K562 (cell line): ENCODE measurements at regions not wholly inside any gene's neighbourhood (a gene's known extent, or its start where the extent isn't known, plus 50 kb on each side); places are given as distances from the start of the nearest gene placed in this dataset.

ENCODE experiments used
- ATAC-seq: fragments of 200-7000 bp; cut with Tn5 transposase; 3 replicates; pipeline ENCODE4 v1.9.1; 2020; ENCODE audit warnings: moderate library complexity
- BruUV-seq: library from RNA; stranded (reverse); fragments of 400-500 nt; replicated peaks from 2 replicates; lab custom pipeline; 2021; lab: Mats Ljungman, UMichigan
- CTCF ChIA-PET: fragments of 300-600 bp; formaldehyde crosslinking; extraction: SDS; loops from one replicate; lab custom pipeline; 2021; ENCODE audit warnings: low intra/inter-chr PET ratio; lab: Yijun Ruan, JAX
- POLR2A ChIA-PET: fragments of 300-600, 350-650 bp; sonication (Branson Sonifier 250); formaldehyde crosslinking; extraction: SDS; loops from one replicate; lab custom pipeline; 2021; ENCODE audit warnings: antibody characterized with exemption, inconsistent platforms; lab: Yijun Ruan, JAX
- DNase-seq, 4 experiments: peaks; one replicate each; pipeline versions ENCODE4 v3.0.0 to v3.0.0-alpha.2; 2011 to 2018; ENCODE audit warnings: low spot score in 3 of 4, mixed read lengths in 3 of 4; ENCODE audit errors: extremely low read depth in 1 of 4
- FAIRE-seq: peaks from 2 replicates; lab custom pipeline; 2011; peaks lifted over from hg19 to GRCh38; lab: Jason Lieb, UNC
- H2AFZ ChIP-seq: 2 replicates; pipeline ENCODE4 v1.6.0; 2011; ENCODE audit warnings: low read depth, low read length, control low read depth, inconsistent platforms
- H3K27ac ChIP-seq: fragments of 200-600 bp; 3 replicates; pipeline ENCODE4 v1.8.0; 2011; ENCODE audit warnings: low read depth, mild to moderate bottlenecking, control low read depth, inconsistent platforms, low read length, moderate library complexity, mixed read lengths; ENCODE audit errors: extremely low read depth
- H3K27me3 ChIP-seq, 2 experiments: fragments of 300-600 bp in 1 of 2; 2 replicates in 1 of 2; 3 replicates in 1 of 2; pipeline versions ENCODE4 v1.6.0 to v1.8.0; 2011; ENCODE audit warnings: inconsistent platforms in 2 of 2, low read length in 2 of 2, mild to moderate bottlenecking in 1 of 2, mixed read lengths in 1 of 2, moderate library complexity in 1 of 2; ENCODE audit not compliant: control insufficient read depth in 2 of 2, insufficient read depth in 2 of 2
- H3K36me3 ChIP-seq: fragments of 300-600 bp; 3 replicates; pipeline ENCODE4 v1.8.0; 2011; ENCODE audit warnings: mild to moderate bottlenecking, low read length, inconsistent platforms; ENCODE audit not compliant: control insufficient read depth, insufficient read depth
- H3K4me1 ChIP-seq, 2 experiments: fragments of 200-600 bp in 1 of 2; replicated peaks in 1 of 2; 2 replicates in 1 of 2; 3 replicates in 1 of 2; pipeline versions ENCODE4 v1.5.1 to v1.8.0; 2011; ENCODE audit warnings: inconsistent platforms in 2 of 2, low read length in 2 of 2, mild to moderate bottlenecking in 1 of 2, mixed read lengths in 1 of 2, moderate library complexity in 1 of 2; ENCODE audit not compliant: control insufficient read depth in 2 of 2, insufficient read depth in 2 of 2
- H3K4me2 ChIP-seq: 2 replicates; pipeline ENCODE4 v1.6.1; 2011; ENCODE audit warnings: low read length, control low read depth, inconsistent platforms, mixed read lengths; ENCODE audit not compliant: insufficient read depth
- H3K4me3 ChIP-seq: fragments of 200-600 bp; sonication (generic), shearing (Covaris generic); 2 replicates; pipeline ENCODE4 v1.5.1; 2016; ENCODE audit warnings: control low read depth, inconsistent platforms
- H3K79me2 ChIP-seq: fragments of 200-600 bp; 3 replicates; pipeline ENCODE4 v1.8.0; 2011; ENCODE audit warnings: low read length, inconsistent platforms; ENCODE audit not compliant: control insufficient read depth, insufficient read depth
- H3K9ac ChIP-seq, 2 experiments: 2 replicates each; pipeline versions ENCODE4 v1.6.0 to v1.6.1; 2011; ENCODE audit warnings: low read depth in 2 of 2, low read length in 2 of 2, control low read depth in 1 of 2, inconsistent platforms in 1 of 2, mild to moderate bottlenecking in 1 of 2, mixed read lengths in 1 of 2; ENCODE audit not compliant: insufficient read depth in 1 of 2
- H3K9me1 ChIP-seq: one replicate; pipeline ENCODE4 v1.6.0; 2011; ENCODE audit warnings: inconsistent platforms, mild to moderate bottlenecking, low read length, moderate library complexity; ENCODE audit not compliant: control insufficient read depth, insufficient read depth
- H3K9me3 ChIP-seq: replicated peaks from 2 replicates; pipeline ENCODE4 v1.5.1; 2011; ENCODE audit warnings: low read depth, low read length, inconsistent platforms; ENCODE audit not compliant: control insufficient read depth, insufficient read depth
- H4K20me1 ChIP-seq: replicated peaks from 2 replicates; pipeline ENCODE4 v1.6.1; 2011; ENCODE audit warnings: low read length, inconsistent platforms, mixed read lengths; ENCODE audit not compliant: control insufficient read depth, insufficient read depth
- FOXJ2 ChIP-seq: fragments of 200-800 bp; sonication (Bioruptor generic); IDR thresholded peaks from 2 replicates; pipeline ENCODE4 v1.6.1; 2016; ENCODE audit warnings: missing genetic modification characterization, missing compliant biosample characterization
- RAD21 ChIP-seq, 2 experiments: fragments of 250-450 bp in 1 of 2; fragments of 450-650 bp in 1 of 2; sonication (Bioruptor Pico) in 1 of 2; formaldehyde crosslinking in 1 of 2; IDR thresholded peaks in 1 of 2; conservative IDR thresholded peaks in 1 of 2; 2 replicates each; pipeline versions ENCODE4 v1.4.0 to v1.8.0; 2020 to 2022; ENCODE audit warnings: mild to moderate bottlenecking in 2 of 2, moderate library complexity in 1 of 2
- SMAD3 ChIP-seq: fragments of 450-650 bp; formaldehyde crosslinking; conservative IDR thresholded peaks from 2 replicates; pipeline ENCODE4 v1.4.0; 2020; ENCODE audit warnings: mild to moderate bottlenecking
- ZNF124 ChIP-seq: sonication (generic); formaldehyde crosslinking; IDR thresholded peaks from 2 replicates; pipeline ENCODE4 v1.8.1; 2022; ENCODE audit warnings: missing genetic modification reagents
- ZNF583 ChIP-seq: fragments of 250-450 bp; sonication (Bioruptor Pico); IDR thresholded peaks from 2 replicates; pipeline ENCODE4 v1.4.0; 2020
- WGBS: fragments of 100-300 bp; shearing (Covaris generic); methylation state at CpG from one replicate; pipeline ENCODE4 v1.1.6; 2016; ENCODE audit warnings: low coverage, mixed read lengths; ENCODE audit not compliant: insufficient coverage; ENCODE audit errors: missing lambda C conversion rate; 5-methylcytosine and 5-hydroxymethylcytosine counted together
- in situ Hi-C: fragments of 300-500 bp; cut with MboI; formaldehyde crosslinking; loops from 4 replicates; pipeline ENCODE4 v1.15.0; 2018; ENCODE audit warnings: inconsistent platforms, mixed read lengths
- intact Hi-C: fragments of 100-400 bp; cut with micrococcal nuclease; formaldehyde crosslinking; loops from 2 replicates; pipeline ENCODE4 v1.14.2; 2022

DNA sequence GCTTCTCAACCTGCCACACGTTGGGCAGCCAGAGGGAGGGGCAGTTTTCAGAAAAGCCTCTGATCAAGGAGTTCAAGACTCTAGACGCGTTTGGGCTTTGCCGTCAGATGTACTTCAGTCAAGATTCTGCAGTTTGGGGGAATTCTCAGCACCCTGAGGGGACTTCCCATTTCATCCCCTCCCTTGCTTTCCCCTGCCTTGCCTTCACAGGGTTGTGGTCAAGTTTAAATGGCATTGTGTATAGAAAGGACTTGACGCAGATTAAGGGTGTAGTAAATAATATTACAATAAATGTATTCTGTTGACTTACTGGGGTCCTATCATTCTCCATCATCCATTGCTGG is 198.3 kb upstream of the NABP1 start (continued):
- TF ChIP-seq FOXJ2 (tag) (no peak), ZNF583 (CRISPR knock-in tag) (no peak), RAD21 (CRISPR knock-in tag; conservative IDR thresholded peaks at IDR 0.05 in 1 of 2, IDR thresholded peaks at IDR 0.05 in 1 of 2) (no peak)

DNA sequence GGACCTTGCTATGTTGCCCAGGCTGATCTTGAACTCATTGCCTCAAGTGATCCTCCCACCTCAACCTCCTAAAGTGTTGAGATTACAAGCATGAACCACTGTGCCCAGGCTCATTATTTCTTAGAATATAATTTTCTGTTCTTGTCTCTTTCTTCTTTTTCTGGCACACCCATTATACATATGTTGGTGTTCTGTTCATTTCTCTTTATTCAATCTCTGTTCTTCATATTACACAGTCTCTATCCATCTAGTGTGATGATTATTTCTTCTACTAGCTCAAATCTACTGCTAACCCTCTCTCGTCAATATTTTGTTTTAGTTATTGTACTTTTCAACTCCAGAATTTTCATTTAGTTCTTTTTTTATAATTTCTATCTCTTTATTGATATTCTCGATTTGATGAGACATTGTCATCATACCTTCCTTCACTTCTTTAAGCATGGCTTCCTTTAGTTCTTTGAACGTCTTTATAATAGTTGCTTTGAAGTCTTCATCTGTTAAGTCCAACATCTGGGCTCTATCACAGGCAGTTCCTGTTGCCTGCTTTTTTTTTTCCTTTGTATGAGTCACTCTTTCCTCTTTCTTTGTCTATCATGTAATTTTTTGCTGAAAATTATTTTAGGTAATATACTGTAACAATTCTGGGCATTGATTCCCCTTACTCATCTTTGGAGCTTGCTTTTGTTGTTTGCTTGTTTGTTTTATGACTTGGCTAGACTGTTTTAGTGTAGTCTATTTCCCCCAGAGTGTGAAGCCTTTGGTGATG is 196.4 kb upstream of the NABP1 start:
- no peaks in the 10 kb centered on the region for H3K27me3 ChIP-seq
- DNase-seq (no peak), FAIRE-seq (no peak), ATAC-seq (no peak)
- no peak overlapping the region for H3K4me2 ChIP-seq
- no peaks in the 10 kb centered on the region for H4K20me1 ChIP-seq
- no peak for TF ChIP-seq ZNF124 (CRISPR knock-in tag)
- TF ChIP-seq SMAD3 (CRISPR knock-in tag), result no peak
- no peak overlapping the region for H3K9ac ChIP-seq
- H3K9me1 ChIP-seq, result no peaks in the 10 kb centered on the region
- H3K9me3 ChIP-seq, result no peaks in the 10 kb centered on the region
- in situ Hi-C loops, result no loop called here
- ChIA-PET CTCF (no interaction called here), POLR2A (no interaction called here)
- H2AFZ ChIP-seq, result no peak overlapping the region
- no peaks in the 10 kb centered on the region for H3K4me1 ChIP-seq
- no peak overlapping the region for H3K27ac ChIP-seq
- no peaks in the 10 kb centered on the region for H3K36me3 ChIP-seq
- no TSS peak for BruUV-seq
- intact Hi-C loops, result no loop called here
- H3K4me3 ChIP-seq, result no peak overlapping the region
- H3K79me2 ChIP-seq, result no peaks in the 10 kb centered on the region
- 4% methylated on average over 3 of the region's 3 CpGs for WGBS
